NT2/D1 (cell line): ENCODE measurements at regions not wholly inside any gene's neighbourhood (a gene's known extent, or its start where the extent isn't known, plus 50 kb on each side); places are given as distances from the start of the nearest gene placed in this dataset.

Source experiments
- DNase-seq: peaks from one replicate; pipeline ENCODE4 v3.0.0-alpha.2; 2011; ENCODE audit warnings: low read depth, low spot score
- H3K27me3 ChIP-seq: 2 replicates; pipeline ENCODE4 v1.6.0; 2011; ENCODE audit warnings: mild to moderate bottlenecking; ENCODE audit not compliant: insufficient read length, insufficient read depth
- H3K36me3 ChIP-seq: 2 replicates; pipeline ENCODE4 v1.6.1; 2011; ENCODE audit warnings: mild to moderate bottlenecking, low read length, mixed read lengths; ENCODE audit not compliant: insufficient read depth, insufficient read length
- H3K4me1 ChIP-seq: 2 replicates; pipeline ENCODE4 v1.5.1; 2011; ENCODE audit not compliant: insufficient read depth, insufficient read length
- H3K4me3 ChIP-seq: 2 replicates; pipeline ENCODE4 v1.5.1; 2011; ENCODE audit warnings: low read depth; ENCODE audit not compliant: insufficient read length
- H3K9ac ChIP-seq: 2 replicates; pipeline ENCODE4 v1.6.0; 2011; ENCODE audit warnings: low read depth; ENCODE audit not compliant: insufficient read length
- H3K9me3 ChIP-seq: 2 replicates; pipeline ENCODE4 v1.5.1; 2011; ENCODE audit warnings: mild to moderate bottlenecking, low read length; ENCODE audit not compliant: insufficient read depth
- SUZ12 ChIP-seq: IDR thresholded peaks from 2 replicates; pipeline ENCODE4 v1.6.1; 2011; ENCODE audit not compliant: insufficient read length, insufficient read depth; ENCODE audit errors: extremely low read depth
- YY1 ChIP-seq: IDR thresholded peaks from 2 replicates; pipeline ENCODE4 v1.6.1; 2011; ENCODE audit not compliant: insufficient read length, insufficient read depth
- ZNF274 ChIP-seq: IDR thresholded peaks from 2 replicates; pipeline ENCODE4 v1.6.1; 2011; ENCODE audit warnings: mild to moderate bottlenecking, low read depth, low read length

- no peak for TF ChIP-seq SUZ12
- TF ChIP-seq ZNF274, result no peak
- TF ChIP-seq YY1, result no peak
- no peaks in the 10 kb centered on the region for H3K36me3 ChIP-seq
- no peaks in the 10 kb centered on the region for H3K27me3 ChIP-seq
- H3K9me3 ChIP-seq, result no peaks in the 10 kb centered on the region
- H3K4me3 ChIP-seq, result no peak overlapping the region
- H3K4me1 ChIP-seq, result peaks cover 5% of the 10 kb centered on the region
- H3K9ac ChIP-seq, result no peak overlapping the region
- DNase-seq, result no peak
These were observed 77.9 kb upstream of the C2CD4B start for GRCh38 chr15:62242999-62243398.

GRCh38 chr15:62244762-62245161 is 79.7 kb upstream of the C2CD4B start:
- Histone ChIP-seq H3K4me1 (peaks cover 5% of the 10 kb centered on the region), H3K36me3 (no peaks in the 10 kb centered on the region), H3K9me3 (no peaks in the 10 kb centered on the region), H3K9ac (no peak overlapping the region), H3K27me3 (no peaks in the 10 kb centered on the region), H3K4me3 (no peak overlapping the region)
- no peak for DNase-seq
- TF ChIP-seq ZNF274, result no peak

- Histone ChIP-seq H3K4me3 (no peak overlapping the region), H3K36me3 (no peaks in the 10 kb centered on the region), H3K4me1 (peaks cover 2% of the 10 kb centered on the region), H3K9me3 (no peaks in the 10 kb centered on the region), H3K9ac (no peak overlapping the region), H3K27me3 (no peaks in the 10 kb centered on the region)
- DNase-seq, result no peak
- no peak for TF ChIP-seq ZNF274
- no peak for TF ChIP-seq SUZ12
- no peak for TF ChIP-seq YY1
These were observed 83.3 kb upstream of the C2CD4B start for GRCh38 chr15:62248277-62248984.

- no peak overlapping the region for H3K9ac ChIP-seq
- H3K4me1 ChIP-seq, result peaks cover 4% of the 10 kb centered on the region
- H3K36me3 ChIP-seq, result no peaks in the 10 kb centered on the region
- H3K27me3 ChIP-seq, result no peaks in the 10 kb centered on the region
- TF ChIP-seq ZNF274 (no peak), SUZ12 (no peak), YY1 (no peak)
- no peak overlapping the region for H3K4me3 ChIP-seq
- H3K9me3 ChIP-seq, result no peaks in the 10 kb centered on the region
- DNase-seq, result no peak
These were observed 84.4 kb upstream of the C2CD4B start for GRCh38 chr15:62249501-62249900.

- Histone ChIP-seq H3K9me3 (no peaks in the 10 kb centered on the region), H3K4me3 (no peak overlapping the region), H3K36me3 (no peaks in the 10 kb centered on the region), H3K27me3 (no peaks in the 10 kb centered on the region), H3K9ac (no peak overlapping the region), H3K4me1 (peaks cover 4% of the 10 kb centered on the region)
- no peak for DNase-seq
- no peak for TF ChIP-seq SUZ12
- TF ChIP-seq YY1, result no peak
- TF ChIP-seq ZNF274, result no peak
These were observed 85.1 kb upstream of the C2CD4B start for GRCh38 chr15:62250186-62250585.

- TF ChIP-seq YY1 (no peak), ZNF274 (no peak), SUZ12 (no peak)
- Histone ChIP-seq H3K27me3 (no peaks in the 10 kb centered on the region), H3K9ac (no peak overlapping the region), H3K36me3 (no peaks in the 10 kb centered on the region), H3K9me3 (no peaks in the 10 kb centered on the region; the same call in 1 of the 2 replicates), H3K4me3 (no peak overlapping the region), H3K4me1 (peaks cover 4% of the 10 kb centered on the region)
- no peak for DNase-seq
These were observed 85.9 kb upstream of the C2CD4B start for GRCh38 chr15:62250978-62251377.

GRCh38 chr15:62253294-62253693 is 88.2 kb upstream of the C2CD4B start:
- TF ChIP-seq YY1 (no peak), ZNF274 (no peak), SUZ12 (no peak)
- Histone ChIP-seq H3K36me3 (no peaks in the 10 kb centered on the region), H3K4me3 (no peak overlapping the region), H3K9ac (no peak overlapping the region), H3K27me3 (no peaks in the 10 kb centered on the region), H3K9me3 (peaks cover 4% of the 10 kb centered on the region; the same call in 1 of the 2 replicates), H3K4me1 (peaks cover 4% of the 10 kb centered on the region)
- DNase-seq, result no peak
